IPS-NIHi7 (cell line): ENCODE measurements at regions not wholly inside any gene's neighbourhood (a gene's known extent, or its start where the extent isn't known, plus 50 kb on each side); places are given as distances from the start of the nearest gene placed in this dataset.
A peak's percentile ranks its signal among the peaks of the same experiment; 100 is the strongest.

Source experiments
- DNase-seq: peaks from one replicate; pipeline ENCODE4 v3.0.0; 2012; ENCODE audit warnings: mixed read lengths; ENCODE audit errors: extremely low spot score

DNA sequence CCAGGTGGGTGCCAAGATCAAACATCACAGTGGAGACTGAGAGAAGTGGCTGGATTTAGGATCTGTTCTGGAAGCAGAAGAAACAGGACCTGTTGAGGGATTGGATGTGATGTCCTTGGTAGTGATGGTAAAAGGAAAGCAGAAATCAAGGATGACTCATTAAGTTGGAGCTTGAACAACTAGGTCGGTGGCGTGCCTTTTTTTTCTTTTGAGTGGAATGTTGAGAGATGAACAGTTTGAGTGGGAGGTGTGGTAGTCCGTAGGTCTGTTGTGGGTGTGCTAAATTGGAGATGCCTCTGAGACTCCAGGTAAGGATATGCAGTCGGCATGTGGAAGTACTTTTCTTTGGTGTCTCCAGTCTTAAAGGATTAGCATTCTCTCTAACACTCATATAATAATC lies 92.1 kb upstream of the IL12B start:
- DNase-seq = no peak

DNA sequence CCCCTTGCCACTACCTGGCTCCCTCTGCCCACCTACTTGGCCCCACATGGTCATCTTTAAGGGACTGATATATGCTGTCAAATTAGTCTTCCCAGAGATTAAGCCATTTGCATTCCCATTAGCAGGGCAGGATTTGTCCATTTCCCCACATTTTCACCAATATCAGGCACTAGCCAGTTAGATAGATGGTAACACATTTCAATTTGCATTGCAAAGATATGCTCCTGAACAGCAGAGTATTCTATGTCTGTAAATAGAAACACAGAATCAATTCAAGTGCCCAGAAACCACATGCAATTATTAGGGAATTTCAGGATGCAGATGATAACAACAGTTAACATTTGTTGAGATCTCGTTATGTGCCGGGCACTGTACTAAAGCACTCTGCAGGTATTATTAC lies 92.6 kb upstream of the IL12B start:
- no peak for DNase-seq

DNA sequence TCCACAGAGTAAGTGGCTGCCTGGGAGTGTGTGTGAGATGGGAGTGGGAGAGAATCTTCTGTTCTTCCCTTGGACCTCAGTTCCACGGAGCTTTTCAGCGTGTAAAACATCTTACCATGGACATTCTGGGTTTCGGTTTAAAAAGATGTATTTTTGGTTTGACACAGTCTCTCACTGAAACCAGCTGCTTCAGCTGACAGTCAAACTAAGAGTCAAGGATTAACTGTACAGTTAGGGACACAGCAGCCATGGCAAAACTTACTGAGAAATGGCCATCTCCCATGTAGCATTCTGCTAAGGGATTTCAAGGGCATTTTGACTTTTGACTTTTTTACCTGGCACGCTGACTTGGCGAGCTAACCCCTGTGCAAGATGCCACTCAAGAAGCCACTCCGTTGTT lies 93.8 kb upstream of the IL12B start:
- DNase-seq = no peak

DNA sequence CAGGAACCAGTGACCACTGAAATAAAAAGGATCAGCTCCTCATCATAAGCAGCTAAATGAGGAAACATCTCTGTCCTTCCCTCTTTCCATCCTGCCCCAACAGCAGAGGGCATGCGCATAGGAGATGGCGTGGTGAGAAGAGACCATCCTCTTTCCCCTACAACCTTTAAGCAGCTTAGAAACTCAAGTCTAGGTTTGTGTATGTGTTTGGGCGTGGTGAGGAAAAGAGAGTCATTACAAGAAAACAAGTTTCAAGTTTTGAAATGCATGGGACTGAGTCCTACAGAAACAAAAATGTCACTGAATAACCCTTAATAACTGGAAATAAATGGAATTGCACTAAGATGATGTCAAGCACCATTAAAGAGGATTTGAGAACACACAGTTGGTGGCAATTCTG lies 96.4 kb upstream of the IL12B start:
- no peak for DNase-seq

DNA sequence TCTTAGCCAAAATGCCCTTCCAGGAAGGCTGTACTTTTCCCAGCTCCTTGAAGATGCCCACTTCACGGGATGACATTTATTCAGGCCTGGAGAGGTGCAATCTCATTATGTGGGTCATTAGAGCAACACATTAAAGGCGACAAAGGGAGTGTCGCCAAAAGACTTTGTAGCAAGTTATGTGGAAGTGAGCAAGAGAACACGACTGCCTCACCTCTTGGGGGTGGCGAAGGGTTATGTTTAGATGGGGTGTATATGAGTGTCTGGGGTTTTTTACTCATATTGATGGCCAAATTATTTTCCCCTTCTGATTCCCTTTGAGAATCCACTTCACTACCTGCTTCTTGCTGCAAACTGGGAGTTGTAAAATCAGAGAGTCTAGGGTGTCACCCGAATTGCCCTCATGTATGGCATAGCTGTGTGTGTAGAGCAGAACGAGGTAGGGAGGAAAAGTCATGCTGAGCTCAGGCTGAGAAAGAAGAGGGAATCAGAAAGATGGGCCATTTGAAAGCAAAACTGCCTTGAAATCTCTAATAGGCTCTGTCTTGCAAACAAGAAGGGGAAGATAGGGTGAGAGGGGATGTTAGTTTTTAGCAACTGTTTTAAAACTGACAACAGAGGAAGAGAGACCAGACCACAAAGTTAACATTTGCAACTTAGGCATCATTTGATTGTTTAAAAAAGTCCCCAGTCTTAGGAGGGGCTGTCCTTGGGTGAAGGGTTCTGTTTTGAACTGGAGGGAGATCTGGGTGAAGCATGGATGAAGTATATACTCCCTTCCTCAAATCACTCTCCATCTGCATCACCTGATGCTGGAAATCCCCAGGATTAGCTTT lies 97.1 kb upstream of the IL12B start:
- no peak for DNase-seq

DNA sequence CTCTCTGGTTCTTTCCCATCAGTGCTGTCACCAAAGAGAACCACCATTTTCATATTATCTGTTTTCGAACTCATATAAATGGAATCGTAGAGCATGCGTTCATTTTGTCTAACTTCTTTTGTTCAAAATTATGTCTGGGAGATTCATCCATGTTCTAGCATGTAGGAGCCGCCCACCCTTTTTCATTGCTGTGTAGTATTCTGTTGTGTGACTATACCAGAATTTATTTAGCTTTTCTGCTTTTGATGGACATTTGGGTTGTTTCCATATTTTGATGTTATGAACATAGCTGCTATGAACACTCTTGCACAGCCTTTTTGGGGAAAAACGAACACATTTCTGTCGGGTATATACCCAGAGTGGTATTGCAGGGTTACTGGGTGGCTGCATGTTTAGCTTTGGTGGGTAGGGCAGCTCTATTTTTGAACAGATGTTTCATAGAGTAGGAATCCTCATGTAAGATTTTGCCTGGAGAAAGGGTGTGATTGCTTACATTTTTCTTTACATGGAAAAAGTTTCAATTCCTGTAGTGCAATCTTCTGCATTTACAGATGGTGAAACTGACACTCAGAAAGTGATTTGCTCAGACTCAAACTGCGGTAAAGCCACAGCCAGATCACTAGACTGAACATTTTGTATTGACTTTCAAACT lies 100.2 kb upstream of the IL12B start:
- no peak for DNase-seq

DNA sequence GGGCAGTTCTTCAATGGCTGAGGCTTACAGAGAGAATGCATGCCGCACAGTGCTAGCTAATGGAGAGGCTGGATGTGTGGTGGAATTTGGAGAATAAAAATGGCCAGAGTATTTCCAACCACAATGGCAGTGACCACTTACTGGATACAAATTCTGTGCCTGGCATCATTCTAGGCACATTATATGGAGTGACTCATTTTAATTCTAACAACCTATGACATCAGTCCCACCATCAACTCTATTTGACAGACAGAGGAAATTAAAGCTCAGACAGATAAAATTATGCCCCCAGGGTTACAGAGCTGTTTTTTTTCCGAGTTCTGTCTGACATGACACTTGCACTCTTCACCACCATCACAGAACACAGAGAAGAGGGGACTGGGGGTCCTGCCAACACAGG lies 105.6 kb upstream of the IL12B start:
- DNase-seq = no peak

DNA sequence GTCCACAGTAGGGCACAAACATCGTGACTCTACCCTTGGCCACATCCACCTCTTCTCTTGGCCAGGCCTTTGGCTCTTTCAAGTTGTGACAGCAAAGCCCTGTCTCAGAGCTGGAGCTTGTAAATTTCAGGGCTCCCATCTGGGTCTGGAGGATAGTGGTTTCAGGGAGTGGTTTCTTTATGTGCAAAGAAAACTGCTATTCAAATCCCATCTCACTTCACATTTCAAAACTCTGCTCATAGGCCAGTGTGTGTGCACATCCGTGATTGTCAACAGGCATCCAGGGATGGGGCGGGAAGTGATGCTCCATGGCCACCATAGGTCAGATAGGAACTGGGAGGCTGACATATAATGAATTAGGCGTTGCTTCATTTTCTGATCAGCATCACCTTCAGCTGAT lies 107.8 kb upstream of the IL12B start:
- no peak for DNase-seq

DNA sequence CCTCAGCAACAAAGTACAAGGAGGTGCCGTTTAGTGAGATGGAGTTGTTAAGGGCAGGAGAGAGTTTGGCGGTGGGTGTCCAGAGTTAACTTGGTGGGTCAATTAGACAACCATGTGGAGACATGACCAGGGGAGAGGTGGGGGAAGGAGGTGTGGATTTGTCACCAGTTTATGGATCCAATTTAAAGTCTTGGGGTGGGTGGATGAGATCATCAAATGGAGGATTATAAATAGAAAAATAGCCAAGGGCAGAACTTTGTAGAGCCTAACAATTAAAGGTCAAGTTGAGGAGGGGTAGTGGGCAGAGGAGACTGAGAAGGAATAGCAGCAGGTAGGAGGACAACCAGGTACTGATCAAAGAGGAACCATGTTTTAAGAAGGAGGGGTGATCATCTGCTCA lies 108.7 kb upstream of the IL12B start:
- DNase-seq = no peak

DNA sequence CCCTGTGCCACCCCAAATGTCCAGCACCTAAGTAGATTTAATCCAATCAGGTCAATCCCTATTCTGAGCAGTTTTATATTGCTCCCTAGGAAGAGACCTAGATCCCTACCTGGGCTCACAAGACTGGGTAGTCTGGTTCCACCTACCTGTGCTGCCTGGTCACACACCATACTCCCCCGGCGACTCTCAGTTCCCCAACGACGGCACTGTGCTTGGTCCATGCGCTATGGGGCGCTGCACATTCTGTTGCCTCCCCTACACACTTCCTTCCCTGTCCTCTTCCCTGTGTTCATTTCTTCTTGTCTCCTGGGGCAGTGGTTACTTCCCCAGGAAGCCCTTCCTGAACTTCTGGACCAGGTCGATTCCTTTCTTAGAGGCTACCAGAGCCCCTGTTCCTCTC lies 109.9 kb upstream of the IL12B start:
- no peak for DNase-seq

DNA sequence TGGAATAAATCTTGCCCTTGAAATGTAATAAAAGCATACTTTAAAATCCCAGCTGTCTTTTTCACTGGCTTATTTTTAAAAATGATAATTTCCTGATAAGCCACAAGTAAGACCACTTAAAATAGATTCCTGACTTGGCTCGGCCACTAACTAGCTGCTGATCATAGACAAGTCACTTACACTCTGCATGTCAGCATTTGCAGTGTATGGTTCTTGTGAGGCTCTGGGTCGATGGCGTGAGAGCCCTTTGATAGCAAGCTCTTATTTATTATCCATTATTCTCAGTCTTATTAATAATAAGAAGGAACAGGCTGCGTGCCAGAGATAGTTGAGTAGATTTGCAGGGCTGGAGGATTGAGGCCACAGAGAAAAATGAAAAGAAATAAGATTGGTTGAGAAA lies 110.7 kb upstream of the IL12B start:
- DNase-seq = no peak

DNA sequence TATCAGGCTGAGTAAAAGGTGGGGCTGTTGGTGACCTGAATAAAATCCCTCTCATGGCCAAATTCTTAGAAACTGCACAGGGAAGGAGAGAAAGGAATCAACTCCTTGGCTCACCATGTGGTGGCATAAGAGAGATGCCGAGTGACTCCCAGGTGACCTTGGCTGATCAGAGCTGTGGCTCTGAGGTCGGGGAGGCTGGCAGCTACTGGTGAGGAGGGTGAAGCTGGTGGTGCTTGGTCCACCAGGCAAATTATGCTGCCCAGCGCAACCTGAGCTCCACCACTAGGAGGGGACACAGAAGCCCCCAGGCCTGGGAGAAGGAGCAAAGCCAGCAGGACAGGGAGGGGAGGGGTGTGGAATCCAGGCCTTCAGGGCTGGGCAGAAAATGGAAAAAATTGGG lies 111.2 kb upstream of the IL12B start:
- DNase-seq = peak; percentile 69

DNA sequence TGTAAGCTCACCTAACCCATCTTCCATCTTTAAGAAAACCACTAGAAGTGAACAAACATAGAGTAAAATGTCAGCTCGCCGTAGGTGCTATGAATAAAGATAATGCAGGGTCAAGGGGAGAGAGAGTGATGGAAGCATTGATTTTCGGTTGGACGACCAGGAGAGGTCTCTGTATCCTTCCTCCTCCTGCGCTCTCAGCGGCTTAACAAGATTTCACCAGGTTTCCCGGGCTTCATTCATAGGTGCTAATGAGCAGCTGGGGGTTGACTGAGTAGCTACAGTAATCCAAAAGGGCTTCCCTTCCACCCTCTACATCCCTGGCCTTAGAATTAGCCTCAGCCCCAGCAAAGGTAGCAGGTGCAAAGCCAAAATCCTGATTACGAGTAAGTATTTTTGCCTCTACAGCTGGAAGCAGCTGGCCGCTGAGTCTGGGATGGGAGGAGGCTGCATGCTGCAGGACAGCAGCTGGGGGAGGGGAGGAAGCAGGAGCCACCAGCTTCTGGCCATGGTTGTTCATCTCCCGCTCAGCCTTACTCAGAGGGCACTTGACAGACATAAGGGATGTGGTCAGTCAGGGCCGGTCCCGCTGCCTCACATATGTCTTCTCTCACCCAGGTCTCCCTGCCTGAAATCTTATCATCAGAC lies 112.0 kb upstream of the IL12B start:
- peak; percentile 54 for DNase-seq

DNA sequence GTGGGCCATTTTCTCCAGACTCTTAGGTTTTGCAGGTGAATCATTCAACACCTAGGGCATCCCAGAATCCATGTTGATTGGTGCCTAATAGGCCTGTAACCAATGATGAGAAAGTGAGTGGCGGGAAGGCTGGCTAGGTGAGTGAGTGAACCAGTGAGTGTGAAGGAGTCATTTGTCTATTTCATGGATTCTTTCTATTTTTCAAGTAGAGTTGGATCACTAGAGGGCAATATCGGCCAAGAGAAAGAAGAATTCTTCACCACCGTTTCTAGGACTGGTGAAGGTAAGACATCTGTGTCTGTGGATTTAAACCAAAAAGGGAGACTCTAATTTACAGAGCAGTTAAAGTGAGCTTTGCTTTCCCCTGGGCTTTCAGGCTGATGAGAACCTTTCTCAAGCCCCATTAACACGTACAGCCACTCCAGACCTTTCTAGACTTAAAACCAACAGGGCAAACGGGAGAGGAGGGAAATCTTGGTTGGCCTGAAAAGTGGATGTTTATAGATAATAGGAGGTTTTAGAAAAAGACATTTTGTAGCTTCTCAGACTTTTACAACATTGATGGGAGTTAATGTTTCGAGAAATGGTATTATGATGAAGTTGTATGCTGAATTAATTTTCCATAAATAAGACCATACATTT lies 114.3 kb upstream of the IL12B start:
- peak; percentile 53 for DNase-seq

DNA sequence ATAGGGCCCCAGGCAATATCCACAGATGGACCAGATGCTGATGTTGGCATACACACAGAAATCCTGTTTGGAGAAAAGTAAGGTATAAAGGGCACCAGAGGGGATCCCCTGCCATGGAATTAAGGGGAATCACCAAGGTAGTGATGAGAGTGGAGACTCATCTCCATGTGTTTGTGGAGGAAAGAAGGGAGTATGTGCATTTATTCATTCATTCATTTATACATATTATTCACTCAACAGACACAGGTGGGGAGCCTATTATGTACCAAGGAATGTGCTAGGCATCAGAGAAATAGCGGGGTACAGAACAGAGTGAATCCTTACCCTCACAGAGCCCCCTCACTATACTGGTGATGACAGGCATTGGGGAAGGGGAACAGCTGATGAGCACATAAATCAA lies 116.8 kb upstream of the IL12B start:
- DNase-seq = no peak

DNA sequence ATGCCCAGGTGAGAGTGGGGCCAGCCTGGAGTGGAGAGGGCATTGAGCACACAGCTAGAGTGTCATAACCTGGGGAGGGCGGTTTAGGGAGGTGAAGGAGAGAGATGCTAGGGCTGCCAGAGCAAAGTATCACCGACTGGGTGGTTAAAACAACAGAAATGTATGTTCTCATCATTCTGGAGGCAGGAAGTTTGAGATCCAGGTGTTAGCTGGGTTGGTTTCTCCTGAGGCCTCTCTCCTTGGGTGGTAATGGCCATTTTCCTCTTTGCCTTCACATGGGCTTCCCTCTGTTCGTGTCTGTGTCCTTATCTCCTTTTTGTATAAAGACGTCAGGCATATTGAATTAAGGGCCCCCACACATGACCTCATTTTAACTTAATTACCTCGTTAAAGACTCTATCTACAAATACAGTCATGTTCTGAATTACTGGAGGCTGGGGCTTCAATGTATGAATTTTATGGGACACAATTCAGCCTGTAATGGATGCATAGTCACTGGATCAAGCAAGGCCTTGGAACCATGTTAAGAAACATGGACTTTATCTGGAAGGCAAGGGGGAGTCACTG lies 118.6 kb upstream of the IL12B start:
- DNase-seq = no peak

DNA sequence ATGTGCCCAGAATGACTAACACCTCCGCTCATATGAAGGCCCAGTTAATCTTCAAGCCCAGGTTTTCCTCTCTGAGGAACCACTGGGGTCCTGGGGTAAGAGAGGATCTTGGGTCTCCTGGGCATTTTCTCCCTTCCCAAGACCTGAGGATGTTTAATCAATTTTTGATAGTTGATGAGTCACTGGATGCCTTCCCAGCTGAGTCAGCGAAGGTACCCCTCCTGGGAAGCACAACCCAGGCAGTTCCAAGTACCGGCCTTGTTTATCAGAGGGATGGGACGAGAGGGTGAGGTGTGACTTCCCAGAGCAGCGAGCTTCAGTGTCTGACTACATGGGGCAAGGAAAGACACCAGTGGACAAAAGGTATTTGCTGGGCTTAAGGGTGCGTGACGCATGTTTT lies 119.6 kb upstream of the IL12B start:
- peak; percentile 46 for DNase-seq

DNA sequence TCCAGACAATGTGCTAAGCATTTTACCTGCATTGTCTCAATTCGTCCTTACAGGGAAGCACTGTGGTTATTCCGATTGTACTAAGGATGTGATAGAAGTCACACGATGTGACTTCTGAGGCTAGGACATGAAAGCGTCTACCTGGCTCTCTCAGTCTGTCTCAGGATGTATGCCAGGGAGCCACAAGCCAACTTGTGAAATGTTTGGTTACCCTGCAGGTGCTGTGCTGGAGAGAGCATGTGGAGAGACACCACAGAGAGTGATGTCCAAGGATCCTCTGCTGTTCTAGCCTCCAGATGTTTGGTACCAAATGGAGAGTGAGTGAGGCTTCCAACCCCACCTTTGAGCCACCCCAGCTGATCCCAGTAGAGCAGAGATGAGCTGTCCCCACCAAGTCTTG lies 120.1 kb upstream of the IL12B start:
- DNase-seq = no peak

DNA sequence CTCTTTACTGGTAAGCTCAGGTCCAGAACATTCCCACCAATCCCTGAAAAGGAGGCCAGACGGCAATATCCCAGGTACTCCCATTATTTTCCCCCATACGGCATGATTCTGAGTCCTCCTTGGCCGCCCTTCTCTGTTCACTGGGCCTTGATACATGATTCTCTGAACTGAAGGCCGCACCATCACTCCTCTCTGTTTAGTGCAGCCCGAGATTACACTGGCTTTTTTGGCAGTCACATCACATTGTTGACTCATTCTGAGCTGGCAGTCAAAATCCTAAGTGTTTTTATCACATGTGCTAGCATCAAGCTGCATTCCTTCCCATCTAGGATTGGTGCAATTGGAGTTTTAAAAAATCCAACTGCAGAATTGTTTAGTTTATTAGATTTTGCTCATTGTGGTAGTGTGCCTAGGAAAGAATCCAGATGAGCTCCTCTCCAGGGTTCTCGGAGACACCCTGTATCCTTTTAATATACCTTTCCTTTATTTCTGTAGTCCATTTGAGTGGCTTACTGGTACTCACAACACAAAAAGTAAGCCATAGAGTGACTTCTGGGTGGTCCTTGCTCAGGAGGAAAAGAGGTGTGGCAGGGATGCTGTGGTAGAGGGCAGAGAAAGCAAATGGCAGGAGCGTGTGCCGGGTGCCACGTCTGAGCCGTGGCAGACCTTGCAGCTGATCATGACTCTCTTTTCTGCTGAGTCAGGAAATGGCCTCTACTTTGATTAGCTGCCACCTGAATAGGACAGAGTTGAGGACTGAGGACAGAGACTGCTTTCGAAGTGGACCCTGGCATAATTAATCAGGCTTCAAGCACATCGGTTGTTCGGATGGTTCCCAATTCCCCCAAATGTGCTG lies 121.1 kb upstream of the IL12B start:
- no peak for DNase-seq

DNA sequence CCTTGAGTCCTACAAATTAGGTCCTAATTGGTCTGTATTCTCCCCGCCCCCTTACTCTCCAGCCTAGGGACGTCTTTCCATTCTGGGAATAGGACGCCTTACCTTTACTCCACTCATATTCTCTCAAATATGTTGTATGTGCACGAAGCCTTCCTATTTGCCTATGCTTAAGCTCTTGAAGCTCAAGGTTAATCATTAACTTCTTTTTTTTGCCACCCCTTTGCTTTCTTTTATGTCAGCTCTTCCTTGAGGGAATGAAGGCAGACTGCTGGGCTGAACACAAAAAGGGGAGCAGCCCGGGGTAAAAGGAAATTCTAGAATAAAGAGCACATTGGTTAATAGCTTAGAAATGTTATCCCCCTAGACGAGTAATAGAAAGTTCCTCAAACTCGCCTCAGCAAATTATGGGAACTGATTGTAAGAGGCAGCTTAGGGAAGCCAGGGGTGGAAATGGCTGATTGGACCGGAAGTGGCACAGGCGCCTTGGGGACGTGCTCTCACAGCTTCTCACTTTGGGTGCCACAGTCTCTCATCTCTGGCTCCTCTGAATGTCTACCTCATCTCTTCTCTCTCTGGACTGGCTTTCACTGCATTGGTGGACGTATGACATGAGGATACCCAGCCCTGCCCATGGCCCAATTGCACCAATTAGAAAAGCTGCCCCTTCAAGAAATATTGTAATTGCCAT lies 122.3 kb upstream of the IL12B start:
- no peak for DNase-seq

DNA sequence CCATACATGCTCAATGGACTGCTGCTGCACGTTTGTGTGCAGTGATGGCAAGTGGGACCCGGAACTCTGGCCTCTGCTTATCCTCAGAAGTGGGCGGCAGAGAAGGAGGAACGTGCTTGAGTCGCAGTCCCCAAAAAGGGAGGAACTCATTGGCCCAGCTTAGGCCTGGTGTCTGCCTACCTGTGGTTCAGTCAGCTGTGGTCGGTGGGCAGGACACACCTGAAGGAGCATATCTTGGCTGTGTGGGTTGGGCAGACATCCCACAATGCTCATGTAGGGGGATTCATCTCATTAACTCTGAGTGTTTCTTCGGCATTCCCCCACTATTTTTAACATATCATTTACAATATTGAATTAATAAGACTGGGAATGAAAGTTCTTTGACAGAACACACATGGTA lies 122.9 kb upstream of the IL12B start:
- DNase-seq = no peak
